22Rv1 (cell line): ENCODE measurements at regions not wholly inside any gene's neighbourhood (a gene's known extent, or its start where the extent isn't known, plus 50 kb on each side); places are given as distances from the start of the nearest gene placed in this dataset.

Experiments
- CTCF ChIP-seq: fragments of 450-650 bp; IDR thresholded peaks from 2 replicates; pipeline ENCODE4 v1.5.1; 2017; ENCODE audit warnings: mild to moderate bottlenecking
- ZFX ChIP-seq: fragments of 450-650 bp; IDR thresholded peaks from 2 replicates; pipeline ENCODE4 v1.6.1; 2017; ENCODE audit warnings: antibody characterized with exemption, borderline replicate concordance

DNA sequence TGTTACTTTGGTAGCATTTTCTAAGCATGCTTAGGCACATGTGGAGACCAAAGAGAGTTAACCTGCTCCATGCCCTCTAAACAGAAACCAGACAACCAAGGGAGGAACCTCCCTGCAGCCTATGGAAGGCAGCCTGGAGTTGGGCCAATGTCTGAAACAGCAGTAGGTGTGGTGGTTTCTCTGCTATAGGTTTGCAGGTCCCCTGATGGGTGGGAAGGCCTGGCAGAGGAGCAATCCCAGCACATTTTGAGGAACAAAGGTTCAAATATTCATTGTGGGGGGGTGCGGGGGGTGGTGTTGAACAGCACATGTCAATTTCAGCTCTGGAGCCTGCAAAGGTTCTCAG is 65.4 kb downstream of the DACT1 start:
- no peak for TF ChIP-seq CTCF
- no peak for TF ChIP-seq ZFX
